K562 (cell line): ENCODE measurements at regions not wholly inside any gene's neighbourhood (a gene's known extent, or its start where the extent isn't known, plus 50 kb on each side); places are given as distances from the start of the nearest gene placed in this dataset.

ENCODE experiments used
- ATAC-seq: fragments of 200-7000 bp; cut with Tn5 transposase; 3 replicates; pipeline ENCODE4 v1.9.1; 2020; ENCODE audit warnings: moderate library complexity
- BruUV-seq: library from RNA; stranded (reverse); fragments of 400-500 nt; replicated peaks from 2 replicates; lab custom pipeline; 2021; lab: Mats Ljungman, UMichigan
- CTCF ChIA-PET: fragments of 300-600 bp; formaldehyde crosslinking; extraction: SDS; loops from one replicate; lab custom pipeline; 2021; ENCODE audit warnings: low intra/inter-chr PET ratio; lab: Yijun Ruan, JAX
- POLR2A ChIA-PET: fragments of 300-600, 350-650 bp; sonication (Branson Sonifier 250); formaldehyde crosslinking; extraction: SDS; loops from one replicate; lab custom pipeline; 2021; ENCODE audit warnings: antibody characterized with exemption, inconsistent platforms; lab: Yijun Ruan, JAX
- DNase-seq, 4 experiments: peaks; one replicate each; pipeline versions ENCODE4 v3.0.0 to v3.0.0-alpha.2; 2011 to 2018; ENCODE audit warnings: low spot score in 3 of 4, mixed read lengths in 3 of 4; ENCODE audit errors: extremely low read depth in 1 of 4
- FAIRE-seq: peaks from 2 replicates; lab custom pipeline; 2011; peaks lifted over from hg19 to GRCh38; lab: Jason Lieb, UNC
- H2AFZ ChIP-seq: 2 replicates; pipeline ENCODE4 v1.6.0; 2011; ENCODE audit warnings: low read depth, low read length, control low read depth, inconsistent platforms
- H3K27ac ChIP-seq: fragments of 200-600 bp; 3 replicates; pipeline ENCODE4 v1.8.0; 2011; ENCODE audit warnings: low read depth, mild to moderate bottlenecking, control low read depth, inconsistent platforms, low read length, moderate library complexity, mixed read lengths; ENCODE audit errors: extremely low read depth
- H3K27me3 ChIP-seq, 2 experiments: fragments of 300-600 bp in 1 of 2; 2 replicates in 1 of 2; 3 replicates in 1 of 2; pipeline versions ENCODE4 v1.6.0 to v1.8.0; 2011; ENCODE audit warnings: inconsistent platforms in 2 of 2, low read length in 2 of 2, mild to moderate bottlenecking in 1 of 2, mixed read lengths in 1 of 2, moderate library complexity in 1 of 2; ENCODE audit not compliant: control insufficient read depth in 2 of 2, insufficient read depth in 2 of 2
- H3K36me3 ChIP-seq: fragments of 300-600 bp; 3 replicates; pipeline ENCODE4 v1.8.0; 2011; ENCODE audit warnings: mild to moderate bottlenecking, low read length, inconsistent platforms; ENCODE audit not compliant: control insufficient read depth, insufficient read depth
- H3K4me1 ChIP-seq, 2 experiments: fragments of 200-600 bp in 1 of 2; replicated peaks in 1 of 2; 2 replicates in 1 of 2; 3 replicates in 1 of 2; pipeline versions ENCODE4 v1.5.1 to v1.8.0; 2011; ENCODE audit warnings: inconsistent platforms in 2 of 2, low read length in 2 of 2, mild to moderate bottlenecking in 1 of 2, mixed read lengths in 1 of 2, moderate library complexity in 1 of 2; ENCODE audit not compliant: control insufficient read depth in 2 of 2, insufficient read depth in 2 of 2
- H3K4me2 ChIP-seq: 2 replicates; pipeline ENCODE4 v1.6.1; 2011; ENCODE audit warnings: low read length, control low read depth, inconsistent platforms, mixed read lengths; ENCODE audit not compliant: insufficient read depth
- H3K4me3 ChIP-seq: fragments of 200-600 bp; sonication (generic), shearing (Covaris generic); 2 replicates; pipeline ENCODE4 v1.5.1; 2016; ENCODE audit warnings: control low read depth, inconsistent platforms
- H3K79me2 ChIP-seq: fragments of 200-600 bp; 3 replicates; pipeline ENCODE4 v1.8.0; 2011; ENCODE audit warnings: low read length, inconsistent platforms; ENCODE audit not compliant: control insufficient read depth, insufficient read depth
- H3K9ac ChIP-seq, 2 experiments: 2 replicates each; pipeline versions ENCODE4 v1.6.0 to v1.6.1; 2011; ENCODE audit warnings: low read depth in 2 of 2, low read length in 2 of 2, control low read depth in 1 of 2, inconsistent platforms in 1 of 2, mild to moderate bottlenecking in 1 of 2, mixed read lengths in 1 of 2; ENCODE audit not compliant: insufficient read depth in 1 of 2
- H3K9me1 ChIP-seq: one replicate; pipeline ENCODE4 v1.6.0; 2011; ENCODE audit warnings: inconsistent platforms, mild to moderate bottlenecking, low read length, moderate library complexity; ENCODE audit not compliant: control insufficient read depth, insufficient read depth
- H3K9me3 ChIP-seq: replicated peaks from 2 replicates; pipeline ENCODE4 v1.5.1; 2011; ENCODE audit warnings: low read depth, low read length, inconsistent platforms; ENCODE audit not compliant: control insufficient read depth, insufficient read depth
- H4K20me1 ChIP-seq: replicated peaks from 2 replicates; pipeline ENCODE4 v1.6.1; 2011; ENCODE audit warnings: low read length, inconsistent platforms, mixed read lengths; ENCODE audit not compliant: control insufficient read depth, insufficient read depth
- EP400 ChIP-seq: fragments of 450-650 bp; IDR thresholded peaks from 2 replicates; pipeline ENCODE4 v1.6.1; 2017; ENCODE audit warnings: antibody characterized with exemption, mild to moderate bottlenecking, moderate library complexity
- HBP1 ChIP-seq: fragments of 450-650 bp; formaldehyde crosslinking; IDR thresholded peaks from 2 replicates; pipeline ENCODE4 v1.4.0; 2022; ENCODE audit warnings: missing genetic modification characterization
- HNRNPK ChIP-seq: fragments of 200-400 bp; formaldehyde crosslinking; IDR thresholded peaks from one replicate; pipeline ENCODE4 v1.6.1; 2018; ENCODE audit warnings: mild to moderate bottlenecking, low read depth, low read length; ENCODE audit not compliant: poor library complexity, severe bottlenecking
- NFATC3 ChIP-seq: fragments of 450-650 bp; IDR thresholded peaks from 2 replicates; pipeline ENCODE4 v1.6.1; 2017; ENCODE audit warnings: mild to moderate bottlenecking
- NR2C1 ChIP-seq, 2 experiments: fragments of 450-650 bp; IDR thresholded peaks; 2 replicates each; pipeline ENCODE4 v1.6.1; 2017; ENCODE audit warnings: mild to moderate bottlenecking in 2 of 2, antibody characterized with exemption in 1 of 2, inconsistent platforms in 1 of 2, missing compliant biosample characterization in 1 of 2, missing genetic modification characterization in 1 of 2
- PCBP1 ChIP-seq: fragments of 200-400 bp; formaldehyde crosslinking; IDR thresholded peaks from 2 replicates; pipeline ENCODE4 v1.6.1; 2018; ENCODE audit warnings: mild to moderate bottlenecking, low read depth, low read length; ENCODE audit not compliant: poor library complexity, severe bottlenecking
- RBM34 ChIP-seq: fragments of 200-400 bp; formaldehyde crosslinking; IDR thresholded peaks from 2 replicates; pipeline ENCODE4 v1.6.1; 2018; ENCODE audit warnings: low read length, borderline replicate concordance; ENCODE audit not compliant: insufficient read depth
- SAP30 ChIP-seq: fragments of 200-600 bp; sonication (generic); IDR thresholded peaks from 2 replicates; pipeline ENCODE4 v1.6.1; 2012; ENCODE audit warnings: borderline replicate concordance, low read depth, mild to moderate bottlenecking, moderate library complexity, low read length, control low read depth, inconsistent platforms; ENCODE audit not compliant: insufficient read depth, poor library complexity, severe bottlenecking
- TAF9B ChIP-seq: fragments of 450-650 bp; IDR thresholded peaks from 2 replicates; pipeline ENCODE4 v1.6.1; 2018; ENCODE audit warnings: mild to moderate bottlenecking; ENCODE audit not compliant: partially characterized antibody
- ZNF449 ChIP-seq: fragments of 250-450 bp; sonication (Bioruptor Pico); IDR thresholded peaks from 2 replicates; pipeline ENCODE4 v1.8.0; 2022; ENCODE audit warnings: moderate library complexity, mild to moderate bottlenecking, inconsistent platforms
- WGBS: fragments of 100-300 bp; shearing (Covaris generic); methylation state at CpG from one replicate; pipeline ENCODE4 v1.1.6; 2016; ENCODE audit warnings: low coverage, mixed read lengths; ENCODE audit not compliant: insufficient coverage; ENCODE audit errors: missing lambda C conversion rate; 5-methylcytosine and 5-hydroxymethylcytosine counted together
- in situ Hi-C: fragments of 300-500 bp; cut with MboI; formaldehyde crosslinking; loops from 4 replicates; pipeline ENCODE4 v1.15.0; 2018; ENCODE audit warnings: inconsistent platforms, mixed read lengths
- intact Hi-C: fragments of 100-400 bp; cut with micrococcal nuclease; formaldehyde crosslinking; loops from 2 replicates; pipeline ENCODE4 v1.14.2; 2022

- Histone ChIP-seq H2AFZ (no peak overlapping the region), H3K27me3 (no peaks in the 10 kb centered on the region), H3K9me1 (no peaks in the 10 kb centered on the region), H3K9me3 (no peaks in the 10 kb centered on the region), H3K79me2 (no peaks in the 10 kb centered on the region), H3K4me3 (no peak overlapping the region), H3K4me2 (no peak overlapping the region), H3K9ac (no peak overlapping the region), H3K27ac (no peak overlapping the region), H3K4me1 (no peaks in the 10 kb centered on the region), H4K20me1 (no peaks in the 10 kb centered on the region), H3K36me3 (no peaks in the 10 kb centered on the region)
- in situ Hi-C loops (no loop called here), intact Hi-C loops (no loop called here)
- no TSS peak for BruUV-seq
- 0% methylated on average over 1 of the region's 1 CpG for WGBS
- DNase-seq: no peak
- TF ChIP-seq RBM34: no peak
- no peak for TF ChIP-seq PCBP1
- ChIA-PET CTCF (no interaction called here), POLR2A (no interaction called here)
- no peak for FAIRE-seq
- ATAC-seq: no peak
Measured at GRCh38 chrX:9153300-9153699, 119.4 kb upstream of the FAM9B start.

- ChIA-PET POLR2A (no interaction called here), CTCF (no interaction called here)
- ATAC-seq: no peak
- Histone ChIP-seq H3K4me3 (no peak overlapping the region), H4K20me1 (no peaks in the 10 kb centered on the region), H3K9me1 (no peaks in the 10 kb centered on the region), H3K4me2 (no peak overlapping the region), H3K9me3 (no peaks in the 10 kb centered on the region), H2AFZ (no peak overlapping the region), H3K79me2 (no peaks in the 10 kb centered on the region), H3K9ac (no peak overlapping the region), H3K27ac (no peak overlapping the region), H3K36me3 (no peaks in the 10 kb centered on the region), H3K4me1 (no peaks in the 10 kb centered on the region), H3K27me3 (no peaks in the 10 kb centered on the region; a peak in 1 of 5 replicates)
- in situ Hi-C loops: no loop called here
- no TSS peak for BruUV-seq
- no peak for DNase-seq
- FAIRE-seq: no peak
- 2% methylated on average over 7 of the region's 7 CpGs for whole genome bisulfite sequencing
- intact Hi-C loops: no loop called here
- TF ChIP-seq TAF9B (no peak), ZNF449 (CRISPR knock-in tag) (no peak), SAP30 (no peak), NFATC3 (no peak), NR2C1 (IDR thresholded peaks at IDR 0.05) (no peak), NR2C1 (tag; IDR thresholded peaks at IDR 0.05) (no peak), HBP1 (no peak), HNRNPK (no peak), EP400 (no peak)
Measured at GRCh38 chrX:9158611-9159010, 124.7 kb upstream of the FAM9B start.
